HG03378 (cell line): ENCODE measurements at regions not wholly inside any gene's neighbourhood (a gene's known extent, or its start where the extent isn't known, plus 50 kb on each side); places are given as distances from the start of the nearest gene placed in this dataset.
"Not testable (repeated sequence)": the region's sequence is repeated elsewhere in the genome, so short reads cannot be mapped to it uniquely, and the experiment has no call there.

Experiments
- ATAC-seq: cut with Tn5 transposase; IDR thresholded peaks from one replicate; pipeline ENCODE4 v1.9.1; 2021; ENCODE audit warnings: mild to moderate bottlenecking, moderate library complexity; ENCODE audit not compliant: unreplicated experiment

DNA sequence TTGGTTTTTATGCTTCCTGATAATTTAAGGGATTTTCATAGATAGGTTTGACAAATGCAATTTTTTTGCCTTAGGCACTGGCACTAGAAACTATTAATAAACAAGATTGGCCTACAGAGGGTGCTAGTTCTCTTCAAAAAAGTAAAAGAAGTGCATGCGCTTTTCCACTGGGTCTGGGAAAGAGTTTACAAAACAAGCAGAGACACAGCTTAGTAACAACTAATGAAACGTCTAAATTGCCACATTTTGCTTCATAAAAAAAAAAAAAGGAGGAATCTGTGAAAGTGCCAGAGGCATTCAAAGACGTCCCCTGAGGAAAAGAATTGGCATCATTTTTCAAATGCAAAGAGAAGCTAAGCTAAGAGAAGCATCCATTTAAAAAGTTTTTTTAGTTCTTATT lies 58.3 kb upstream of the EEA1 start:
- ATAC-seq, result peak; percentile 29

DNA sequence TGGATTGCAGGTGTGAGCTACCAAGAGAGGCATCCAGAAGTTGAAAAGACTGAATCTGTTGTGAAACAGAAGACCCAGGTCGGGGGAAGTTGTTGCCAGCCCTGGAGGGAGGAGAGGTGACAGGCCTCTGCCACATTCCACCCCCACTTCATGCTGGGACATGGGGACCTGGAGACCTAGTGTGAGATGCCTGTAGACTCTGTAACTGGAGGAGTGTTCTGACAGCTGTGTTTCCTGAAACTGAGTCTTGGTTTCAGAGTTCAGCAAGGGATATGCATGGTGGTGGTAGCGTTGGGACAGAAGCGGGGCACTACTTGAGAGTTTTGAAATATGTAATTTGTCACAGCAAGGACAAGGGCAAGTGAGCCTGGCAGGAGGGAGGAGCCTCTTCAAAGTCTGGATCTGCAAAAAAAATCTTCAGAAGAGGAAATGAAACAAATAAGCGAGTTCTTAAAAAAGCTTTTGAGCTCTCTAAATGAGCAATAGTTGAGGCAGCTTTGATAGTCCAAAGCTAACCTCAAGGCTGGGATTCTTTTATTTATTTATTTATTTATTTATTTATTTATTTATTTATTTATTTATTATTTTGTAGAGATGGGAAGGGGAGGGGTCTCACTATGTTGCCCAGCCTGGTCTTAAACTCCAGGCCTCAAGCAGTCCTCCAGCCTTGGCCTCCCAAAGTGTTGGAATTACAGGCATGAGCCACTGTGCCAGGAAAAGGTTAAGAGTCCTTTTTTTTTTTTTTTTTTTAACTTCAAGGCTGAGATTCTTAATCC lies 58.9 kb upstream of the EEA1 start:
- peak; percentile 86 for ATAC-seq

DNA sequence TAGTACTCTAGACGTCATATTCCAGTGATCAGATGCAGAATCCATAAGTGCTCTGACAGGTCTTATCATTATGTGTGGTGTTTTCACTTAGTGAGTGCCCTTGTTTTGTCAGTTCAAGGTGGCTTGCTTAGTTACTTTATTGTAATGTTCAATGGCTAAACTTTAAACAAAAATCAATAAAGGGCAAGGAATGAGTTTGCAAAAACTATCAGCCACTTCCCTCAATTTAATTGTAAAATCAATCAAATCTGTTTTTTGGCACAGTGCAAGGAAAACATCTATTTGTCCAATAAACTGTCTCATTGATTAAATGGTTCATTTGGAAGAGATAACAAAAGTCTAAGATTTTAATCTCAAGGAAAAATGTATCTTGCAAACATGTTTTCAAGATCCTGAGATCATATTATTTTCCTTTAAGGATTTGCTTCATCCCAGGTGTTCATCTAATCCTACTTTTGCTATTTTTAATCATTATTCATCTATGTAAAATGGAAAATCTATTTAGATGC lies 59.6 kb upstream of the EEA1 start:
- ATAC-seq, result no peak

DNA sequence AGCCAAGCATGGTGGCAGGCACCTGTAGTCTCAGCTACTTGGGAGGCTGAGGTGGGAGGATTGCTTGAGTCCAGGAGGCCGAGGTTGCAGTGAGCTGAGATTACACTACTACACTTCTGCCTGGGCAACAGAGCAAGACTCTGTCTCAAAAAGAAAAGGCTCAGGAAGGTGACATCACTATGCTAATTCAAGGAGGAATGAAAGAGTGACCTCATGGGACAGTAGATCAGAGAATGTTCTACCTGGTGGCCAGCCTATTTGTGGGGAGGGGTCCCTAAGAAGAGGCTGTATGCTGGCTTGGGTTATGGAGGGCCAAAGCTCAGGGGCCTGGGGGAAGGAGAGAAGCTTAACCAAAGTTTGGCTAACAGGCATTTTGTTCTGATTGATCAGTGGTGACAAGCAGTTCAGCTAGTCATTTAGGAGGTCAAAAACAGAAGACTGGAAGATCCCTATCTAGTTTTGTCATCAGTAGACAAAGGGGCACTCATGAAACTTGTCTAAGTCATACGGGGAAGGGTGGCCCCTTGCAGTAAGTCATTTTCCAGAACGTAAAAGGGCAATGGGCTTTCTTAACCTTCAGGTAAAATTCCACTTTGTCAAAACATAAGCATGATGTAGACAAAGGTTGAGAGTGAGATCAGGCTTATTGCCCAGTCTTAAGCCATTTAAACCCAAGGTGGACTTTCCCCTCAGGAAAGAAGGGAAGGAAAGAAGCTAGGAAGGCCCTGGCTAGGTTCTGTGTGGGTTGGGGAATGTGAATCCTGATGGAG lies 60.8 kb upstream of the EEA1 start:
- no peak for ATAC-seq

DNA sequence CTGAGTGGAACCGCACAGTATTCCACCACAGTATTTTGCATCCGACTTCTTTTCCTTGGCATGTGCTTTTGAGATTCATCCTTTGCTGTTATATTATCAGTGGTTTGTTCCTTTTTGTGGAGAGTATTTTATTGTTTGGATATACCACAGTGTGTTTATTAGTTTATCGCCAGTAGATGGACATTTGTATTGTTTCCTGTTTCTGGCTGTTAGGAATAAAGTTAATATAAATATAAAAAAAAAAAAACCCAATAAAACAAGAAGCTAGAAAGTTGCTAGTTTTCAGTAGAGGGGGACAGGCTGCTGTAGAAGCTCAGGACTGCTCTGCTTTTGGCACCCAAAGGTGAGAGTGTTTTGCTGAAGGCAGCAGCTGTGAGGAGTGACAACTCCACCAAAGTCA lies 62.0 kb upstream of the EEA1 start:
- ATAC-seq, result no peak

DNA sequence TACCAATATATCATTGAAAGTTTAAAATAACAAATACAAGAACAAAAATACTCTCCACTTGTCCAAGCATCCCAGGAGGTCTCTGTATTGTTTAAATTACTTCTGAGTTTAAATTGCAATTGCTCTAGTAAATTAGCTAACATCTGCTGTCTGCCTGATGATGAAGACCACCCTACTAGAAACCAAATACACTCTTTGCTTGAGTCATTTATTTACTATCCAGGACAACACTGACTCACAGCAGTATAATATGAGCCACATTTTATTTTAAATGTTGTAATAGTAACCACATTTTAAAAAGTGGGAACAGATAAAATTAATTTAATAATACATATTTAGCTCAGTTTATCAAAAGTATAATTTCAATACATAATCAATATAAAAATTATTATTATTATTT lies 62.9 kb upstream of the EEA1 start:
- ATAC-seq, result no peak

DNA sequence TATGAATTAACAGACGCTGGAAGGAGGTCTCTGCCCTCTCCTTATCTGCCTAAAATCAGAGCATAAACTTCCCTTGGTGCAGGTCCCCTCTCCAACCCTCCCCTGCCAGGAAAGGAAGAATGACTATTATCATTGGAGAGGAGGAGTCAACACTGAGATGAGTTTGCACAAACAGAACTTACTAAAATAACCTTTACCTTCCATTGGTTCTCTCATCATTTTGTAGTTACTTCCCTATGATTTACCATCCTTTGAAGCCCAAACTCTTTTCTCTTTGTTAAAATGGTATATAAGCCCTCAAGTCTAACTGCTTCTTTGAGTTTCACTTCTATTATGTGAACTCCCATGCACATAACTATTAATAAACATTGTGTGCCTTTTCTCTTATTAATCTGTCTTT lies 64.2 kb upstream of the EEA1 start:
- ATAC-seq, result no peak

DNA sequence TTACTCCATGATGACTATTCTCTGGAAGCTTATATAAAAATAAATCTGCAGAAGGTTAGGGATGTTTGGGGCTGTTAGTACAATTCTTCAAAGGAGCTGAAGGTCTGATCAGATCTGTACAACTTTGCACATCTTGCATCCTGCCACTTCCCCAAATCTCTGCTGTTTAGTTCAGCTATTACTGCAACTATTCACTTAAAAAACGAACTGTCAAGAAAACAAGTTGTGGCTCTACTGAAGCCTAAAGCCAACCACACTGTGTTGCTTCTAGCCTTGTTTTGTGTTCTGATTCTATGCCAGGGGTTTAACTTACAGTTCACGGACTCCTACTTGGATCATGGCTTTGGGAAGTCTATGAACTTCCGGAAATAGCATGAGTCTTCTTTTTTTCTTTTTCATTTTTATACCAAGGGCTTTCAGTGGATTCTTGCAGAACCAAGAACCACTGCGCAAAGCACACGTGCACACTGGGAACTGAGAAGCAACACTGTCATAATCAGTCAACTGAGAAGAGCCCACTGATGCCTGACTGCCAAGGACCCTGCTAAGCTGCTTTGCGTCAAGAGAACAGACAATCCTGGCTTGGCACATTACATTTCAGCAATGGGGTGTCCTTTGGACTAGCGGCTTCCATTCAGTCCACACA lies 66.3 kb upstream of the EEA1 start:
- ATAC-seq, result peak; percentile 78

DNA sequence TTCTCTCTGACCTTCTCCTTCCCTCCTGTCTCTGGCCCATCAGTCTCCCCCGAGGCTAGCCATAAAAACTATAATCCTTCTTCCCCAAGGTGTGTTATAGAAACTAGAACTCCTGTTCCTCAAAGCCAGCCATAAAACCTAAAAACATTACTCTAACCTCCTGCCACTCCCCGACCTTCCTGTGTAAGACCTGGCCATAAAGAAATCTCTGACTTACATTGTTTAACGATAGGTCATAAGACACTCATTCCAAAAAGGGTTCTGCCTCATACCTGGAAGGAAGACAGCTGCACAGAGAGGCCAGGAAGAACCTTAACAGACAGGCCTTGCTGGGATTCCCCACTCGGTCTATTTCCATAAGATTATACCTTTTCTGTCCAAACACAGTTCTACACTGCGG lies 70.9 kb upstream of the EEA1 start:
- ATAC-seq, result no peak

DNA sequence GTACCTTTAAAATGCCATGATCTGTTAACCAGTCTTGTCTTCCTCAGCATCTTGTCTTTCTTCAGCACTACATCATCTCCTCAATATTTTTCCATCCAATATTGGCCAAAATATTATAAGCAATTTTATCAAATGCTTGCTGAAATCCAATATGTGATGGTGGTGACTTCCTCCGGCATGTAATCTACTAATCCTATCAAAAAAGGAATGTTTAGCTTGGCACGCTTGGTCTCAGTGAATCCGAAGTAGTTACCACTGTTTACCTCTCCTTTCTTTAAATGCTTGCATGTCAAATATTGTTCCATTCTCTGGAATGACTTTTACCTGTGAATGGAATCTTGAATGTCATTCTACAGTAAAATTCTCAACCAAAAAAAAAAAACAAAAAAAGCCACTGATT lies 72.3 kb upstream of the EEA1 start:
- ATAC-seq, result no peak

DNA sequence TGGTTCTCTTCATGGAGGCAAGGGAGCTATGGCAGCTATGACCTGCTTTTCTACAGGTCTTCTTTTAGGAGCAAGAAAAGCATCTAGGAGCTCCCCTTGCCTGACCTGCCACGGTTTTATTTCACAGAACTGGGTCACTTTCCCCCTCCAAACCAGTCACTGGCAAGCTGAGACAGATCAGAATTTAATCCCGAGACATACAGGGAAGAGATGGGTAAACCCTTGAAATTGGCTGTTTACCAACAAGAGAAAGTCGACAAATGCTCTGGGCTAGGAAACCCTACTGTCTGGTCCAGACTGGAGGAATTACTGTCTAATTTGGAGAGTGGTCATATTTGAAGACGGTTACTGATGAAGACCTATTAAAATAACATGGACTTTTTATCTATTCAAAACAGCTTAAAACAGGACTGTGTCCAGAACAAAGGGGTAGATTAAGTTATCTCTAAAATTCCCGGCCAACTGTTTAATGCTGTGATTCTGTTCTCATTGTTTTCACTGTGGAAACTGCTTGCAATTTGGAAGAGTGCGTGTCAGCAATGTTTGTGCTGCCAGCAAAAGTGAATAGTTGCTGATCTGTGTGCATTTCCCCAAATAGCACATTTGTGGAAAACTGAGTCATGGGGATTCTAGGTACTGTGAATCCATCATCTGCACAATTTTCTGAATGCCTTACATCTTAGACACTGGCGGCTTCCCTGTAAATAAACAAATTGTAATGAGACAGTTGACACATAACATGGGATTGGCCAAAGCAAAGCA lies 73.4 kb upstream of the EEA1 start:
- ATAC-seq, result no peak

DNA sequence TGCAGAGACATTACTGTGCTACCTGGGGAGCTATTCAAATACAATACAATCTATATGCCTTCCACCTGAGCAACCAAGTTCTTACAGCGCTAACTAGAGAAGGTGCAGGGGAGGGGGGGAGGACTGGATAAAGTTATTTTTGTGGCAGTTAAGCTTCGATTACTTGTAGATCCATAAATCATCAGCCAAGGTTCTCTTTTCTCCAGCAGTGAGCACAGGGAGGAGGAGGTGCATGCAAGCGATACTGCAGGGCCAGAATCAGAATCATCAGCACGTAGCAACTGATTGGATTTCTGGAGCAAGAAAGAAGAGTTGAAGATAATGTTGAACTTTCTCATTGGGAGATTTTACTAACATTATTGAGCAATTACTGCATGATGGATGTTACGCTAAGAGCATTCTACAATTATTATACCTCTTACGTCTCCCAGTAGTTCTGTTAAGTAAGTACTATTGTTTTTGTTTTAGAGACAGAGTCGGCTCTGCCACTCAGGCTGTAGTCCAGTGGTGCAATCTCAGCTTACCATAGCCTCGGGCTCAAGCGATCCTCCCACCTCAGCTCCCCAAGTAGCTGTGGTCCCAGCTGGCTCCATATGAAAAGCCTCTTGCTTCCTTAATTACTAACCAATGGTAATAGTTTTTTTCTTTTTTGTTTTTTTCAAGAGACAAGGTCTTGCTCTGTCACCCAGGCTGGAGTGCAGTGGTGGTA lies 74.6 kb upstream of the EEA1 start:
- ATAC-seq, result no peak

DNA sequence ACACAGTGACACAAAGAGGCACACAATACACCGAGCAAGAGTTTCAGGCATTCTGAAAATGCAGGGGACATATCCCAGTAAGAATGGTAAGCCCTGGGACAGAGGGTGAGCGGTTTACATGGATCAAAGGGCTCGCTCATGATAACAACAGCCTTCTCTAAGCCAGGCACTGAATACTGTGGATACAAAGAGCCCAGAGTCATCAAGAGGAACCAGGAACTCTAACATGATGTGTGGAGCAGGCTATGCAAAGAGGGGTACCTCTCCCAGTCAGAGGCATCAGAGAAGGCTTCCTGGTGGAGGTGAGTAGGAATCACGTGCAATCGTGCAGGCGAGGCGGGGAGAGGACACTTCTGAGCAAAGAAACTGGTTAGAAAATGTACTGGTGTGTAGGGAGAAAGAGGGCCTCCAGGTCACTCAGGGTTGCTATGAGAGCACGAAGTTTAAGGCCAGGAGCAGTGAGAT lies 76.9 kb upstream of the EEA1 start:
- no peak for ATAC-seq

DNA sequence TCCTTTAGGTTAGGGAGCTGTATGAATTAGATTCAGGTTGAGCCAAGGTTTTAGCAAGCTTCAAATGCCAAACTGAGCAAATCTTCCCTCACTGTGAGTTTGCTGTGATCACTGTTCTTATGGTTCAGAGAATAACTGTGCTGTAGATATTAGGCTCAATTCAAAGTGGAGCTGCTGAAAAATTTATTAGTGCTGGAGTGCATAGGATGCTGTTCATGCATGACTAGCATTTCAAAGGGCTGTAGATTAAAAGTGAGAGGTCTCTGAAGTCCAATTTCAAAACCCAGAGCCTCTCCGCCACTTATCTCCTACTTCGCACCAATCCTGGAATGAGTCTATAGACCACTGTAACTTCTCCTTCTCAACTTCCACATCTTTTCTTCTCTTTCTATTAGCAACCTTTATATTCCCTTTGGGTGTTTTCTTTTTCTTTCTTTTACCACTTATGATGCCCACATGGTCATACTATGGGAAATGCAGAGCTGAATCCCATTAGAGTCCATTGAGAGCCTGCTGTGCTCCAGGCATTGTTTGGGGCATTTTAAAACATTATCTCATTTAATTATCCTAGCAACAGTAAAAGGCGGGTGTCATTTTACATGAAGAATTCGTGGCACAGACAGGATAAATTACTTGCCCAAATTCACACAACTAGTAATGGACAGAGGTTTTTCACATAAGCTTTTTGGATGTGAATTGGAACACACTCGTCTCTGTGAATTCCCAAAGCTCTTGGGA lies 77.5 kb upstream of the EEA1 start:
- ATAC-seq, result no peak

DNA sequence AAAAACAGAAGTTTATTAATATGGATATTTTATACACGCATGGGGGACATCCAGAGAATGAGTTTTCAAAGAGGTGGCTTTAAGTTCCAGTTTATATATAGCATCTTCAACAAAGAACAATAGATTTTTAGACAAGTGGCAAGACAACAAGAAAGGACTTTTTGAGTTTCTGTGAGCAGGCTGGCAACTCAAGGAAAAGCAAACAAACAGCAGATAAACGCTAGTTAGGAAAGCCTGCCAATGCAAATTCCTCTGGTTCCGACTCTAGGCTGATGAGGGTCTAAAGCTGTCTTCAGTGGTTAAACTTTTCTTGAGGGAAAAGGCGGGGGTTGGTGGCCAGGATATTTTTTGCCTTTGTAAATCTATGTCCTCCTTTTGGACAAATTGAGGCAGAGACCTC lies 78.4 kb upstream of the EEA1 start:
- no peak for ATAC-seq

DNA sequence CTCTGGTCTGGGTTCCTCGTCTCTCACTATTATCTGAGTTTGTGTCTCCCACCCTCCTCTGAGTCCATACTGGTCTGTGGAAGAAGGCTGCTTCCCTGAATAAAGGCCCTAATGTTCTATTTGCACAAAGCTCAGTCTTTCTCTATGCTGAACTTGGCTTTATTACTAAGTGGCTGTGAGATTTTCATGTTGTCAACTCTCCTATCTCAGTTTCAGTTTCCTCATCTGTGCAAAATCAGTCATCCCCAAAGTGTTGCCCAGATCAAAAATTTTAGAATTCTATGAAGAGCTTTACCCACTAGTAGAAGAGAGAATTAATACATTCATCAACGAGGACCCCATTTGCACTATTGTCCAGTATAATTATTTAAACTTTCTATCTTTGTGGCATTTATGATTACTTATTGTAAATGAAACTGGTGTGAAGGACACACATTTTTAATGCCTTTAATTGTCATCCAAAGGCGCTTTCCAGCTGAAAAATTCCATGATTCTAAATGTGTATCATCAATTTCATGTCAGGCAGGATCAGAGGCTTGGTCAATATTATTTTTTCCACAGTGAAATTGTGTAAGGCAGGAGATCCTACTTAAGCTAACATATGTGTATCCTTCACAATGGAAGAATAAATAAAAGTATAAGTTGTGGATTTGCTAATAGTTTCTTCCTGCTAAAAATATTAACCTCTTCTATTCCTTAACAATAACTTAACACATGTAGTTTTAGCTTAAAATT lies 79.1 kb upstream of the EEA1 start:
- ATAC-seq, result peak; percentile 86

DNA sequence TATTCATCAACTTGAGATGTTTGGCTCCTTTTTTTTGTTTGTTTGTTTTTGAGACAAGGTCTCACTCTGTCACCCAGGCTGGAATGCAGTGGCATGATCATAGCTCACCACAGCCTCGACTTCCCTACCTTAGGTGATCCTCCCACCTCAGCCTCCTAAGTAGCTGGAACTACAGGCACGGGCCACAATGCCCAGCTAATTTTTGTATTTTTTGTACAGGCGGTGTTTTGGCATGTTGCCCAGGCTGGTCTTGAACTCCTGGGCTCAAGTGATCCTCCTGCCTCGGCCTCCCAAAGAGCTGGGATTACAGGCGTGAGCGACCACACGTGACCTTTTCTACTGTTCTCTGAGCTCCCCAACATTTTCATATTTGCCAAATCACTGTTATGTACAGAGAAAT lies 79.8 kb upstream of the EEA1 start:
- not testable (repeated sequence) for ATAC-seq

DNA sequence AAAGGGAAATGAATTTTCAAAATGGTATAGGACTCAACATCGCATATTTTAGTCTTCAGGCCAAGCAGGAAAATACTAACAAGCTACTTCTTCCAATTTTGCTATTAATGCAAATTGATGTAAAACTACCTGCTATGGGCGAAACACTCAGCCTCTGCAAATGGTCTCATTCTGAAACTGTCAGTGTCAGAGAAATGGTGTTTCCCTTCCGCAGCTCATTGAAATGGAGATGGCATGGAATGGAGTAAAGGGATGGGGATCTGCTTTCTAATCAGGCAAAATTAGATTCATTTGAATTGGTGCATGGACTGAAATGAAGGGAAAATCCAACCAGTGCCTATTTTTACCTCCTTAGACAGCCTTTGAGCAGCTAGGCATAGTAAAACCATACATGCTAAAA lies 80.4 kb upstream of the EEA1 start:
- peak; percentile 46 for ATAC-seq

DNA sequence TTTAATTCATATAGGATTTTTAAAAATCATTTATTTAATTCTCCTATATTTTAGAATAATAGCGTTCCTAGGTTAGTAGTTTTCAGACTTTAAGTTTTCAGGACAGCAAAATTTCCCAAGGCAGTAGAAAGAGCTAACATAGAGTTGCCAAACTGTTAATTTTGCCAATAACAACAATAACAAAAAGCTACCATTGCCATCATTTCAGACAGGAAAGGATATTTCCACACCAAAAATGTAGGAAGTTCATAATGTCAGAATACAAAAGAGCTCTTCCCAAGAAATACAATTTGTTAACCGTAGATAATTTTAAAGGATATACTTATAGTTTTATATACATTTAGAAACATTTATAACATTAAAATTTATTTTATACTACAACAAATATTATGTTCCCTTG lies 81.4 kb upstream of the EEA1 start:
- no peak for ATAC-seq
